Epithelial cell of esophagus (primary cell): ENCODE measurements at regions not wholly inside any gene's neighbourhood (a gene's known extent, or its start where the extent isn't known, plus 50 kb on each side); places are given as distances from the start of the nearest gene placed in this dataset.

Source experiments
- DNase-seq: peaks from one replicate; pipeline ENCODE4 v3.0.0; 2010; ENCODE audit warnings: low read depth
- H3K4me3 ChIP-seq: 2 replicates; pipeline ENCODE4 v1.5.1; 2011; ENCODE audit warnings: mild to moderate bottlenecking, low read length, control low read depth
- TF ChIP-seq, protein P1 (sequence below): IDR thresholded peaks from 2 replicates; pipeline ENCODE4 v1.5.1; 2011; ENCODE audit warnings: low read depth, mild to moderate bottlenecking, low read length, control low read depth, inconsistent platforms; ENCODE audit not compliant: insufficient read depth; ENCODE audit errors: missing control alignments

DNA sequence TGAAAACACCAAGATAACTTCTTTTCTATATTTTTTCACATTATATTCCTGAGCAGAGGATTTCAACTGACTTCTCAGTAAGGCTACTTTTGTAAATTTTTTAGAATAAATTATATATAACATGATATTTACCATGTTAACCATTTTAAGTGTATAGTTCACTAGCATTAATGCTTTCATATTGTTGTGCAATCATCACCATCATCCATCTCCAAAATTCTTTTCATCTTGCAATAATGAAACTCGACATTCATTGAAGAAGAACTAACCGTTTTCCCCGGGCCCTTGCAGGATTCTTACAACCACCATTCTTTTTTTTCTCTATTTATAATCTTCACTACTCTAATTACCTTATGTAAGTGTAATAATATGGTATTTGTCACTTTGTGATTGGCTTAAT is 1036.1 kb downstream of the LRFN5 start:
- no peak for DNase-seq
- H3K4me3 ChIP-seq = no peak overlapping the region
- TF ChIP-seq, protein P1, sequence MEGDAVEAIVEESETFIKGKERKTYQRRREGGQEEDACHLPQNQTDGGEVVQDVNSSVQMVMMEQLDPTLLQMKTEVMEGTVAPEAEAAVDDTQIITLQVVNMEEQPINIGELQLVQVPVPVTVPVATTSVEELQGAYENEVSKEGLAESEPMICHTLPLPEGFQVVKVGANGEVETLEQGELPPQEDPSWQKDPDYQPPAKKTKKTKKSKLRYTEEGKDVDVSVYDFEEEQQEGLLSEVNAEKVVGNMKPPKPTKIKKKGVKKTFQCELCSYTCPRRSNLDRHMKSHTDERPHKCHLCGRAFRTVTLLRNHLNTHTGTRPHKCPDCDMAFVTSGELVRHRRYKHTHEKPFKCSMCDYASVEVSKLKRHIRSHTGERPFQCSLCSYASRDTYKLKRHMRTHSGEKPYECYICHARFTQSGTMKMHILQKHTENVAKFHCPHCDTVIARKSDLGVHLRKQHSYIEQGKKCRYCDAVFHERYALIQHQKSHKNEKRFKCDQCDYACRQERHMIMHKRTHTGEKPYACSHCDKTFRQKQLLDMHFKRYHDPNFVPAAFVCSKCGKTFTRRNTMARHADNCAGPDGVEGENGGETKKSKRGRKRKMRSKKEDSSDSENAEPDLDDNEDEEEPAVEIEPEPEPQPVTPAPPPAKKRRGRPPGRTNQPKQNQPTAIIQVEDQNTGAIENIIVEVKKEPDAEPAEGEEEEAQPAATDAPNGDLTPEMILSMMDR = no peak

DNA sequence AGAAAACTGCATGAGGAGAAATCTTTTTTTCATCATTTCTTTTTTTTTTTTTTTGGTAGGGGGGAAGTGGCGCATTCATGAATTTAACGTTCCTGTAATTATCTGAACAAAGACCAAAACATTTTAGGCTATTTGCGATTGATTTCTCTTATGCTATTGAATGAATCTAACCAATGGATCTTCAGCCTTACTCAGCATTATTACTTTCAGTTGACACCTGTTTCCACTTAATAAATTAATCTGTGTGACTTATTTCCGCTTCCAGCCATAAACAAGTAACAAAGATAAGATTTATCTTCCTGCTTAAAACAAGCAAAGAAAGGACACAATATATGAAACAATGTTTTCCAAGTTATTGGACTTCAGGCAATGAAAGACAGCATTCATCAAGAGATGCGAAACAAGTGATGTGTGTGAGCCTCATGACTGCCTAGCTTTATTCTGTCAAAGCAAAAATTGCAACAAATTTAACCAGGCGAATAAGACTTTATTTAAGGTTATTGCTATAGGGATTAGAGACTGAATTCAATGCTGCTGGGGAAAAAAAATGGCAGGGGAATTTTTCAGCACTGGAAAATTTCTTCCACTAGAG is 1026.9 kb downstream of the LRFN5 start:
- no peak overlapping the region for H3K4me3 ChIP-seq
- DNase-seq = no peak
- TF ChIP-seq, protein P1 = no peak

DNA sequence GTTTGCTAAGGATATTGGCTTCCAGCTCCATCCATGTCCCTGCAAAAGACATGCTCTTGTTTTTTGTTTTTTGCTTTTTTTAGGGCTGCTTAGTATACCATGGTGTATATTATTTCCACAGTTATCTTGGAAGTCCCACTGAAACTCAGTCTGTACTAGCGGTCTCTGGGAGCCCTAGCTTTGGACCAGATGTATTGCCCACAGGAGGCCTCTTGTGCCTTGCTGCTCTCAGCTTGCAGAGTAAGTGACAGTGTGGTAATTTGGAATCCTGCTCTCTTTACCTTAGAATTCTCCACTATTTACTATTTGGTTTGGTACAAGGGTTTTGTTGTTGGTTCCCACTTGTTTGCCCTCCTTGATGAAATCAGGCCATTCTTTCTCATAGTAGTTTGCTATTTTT is 1022.9 kb downstream of the LRFN5 start:
- no peak overlapping the region for H3K4me3 ChIP-seq
- TF ChIP-seq, protein P1 = no peak
- DNase-seq = no peak

- H3K4me3 ChIP-seq = no peak overlapping the region
- TF ChIP-seq, protein P1 = no peak
- no peak for DNase-seq
Observed at GRCh38 chr14:42628602-42629001, 1021.9 kb downstream of the LRFN5 start.

DNA sequence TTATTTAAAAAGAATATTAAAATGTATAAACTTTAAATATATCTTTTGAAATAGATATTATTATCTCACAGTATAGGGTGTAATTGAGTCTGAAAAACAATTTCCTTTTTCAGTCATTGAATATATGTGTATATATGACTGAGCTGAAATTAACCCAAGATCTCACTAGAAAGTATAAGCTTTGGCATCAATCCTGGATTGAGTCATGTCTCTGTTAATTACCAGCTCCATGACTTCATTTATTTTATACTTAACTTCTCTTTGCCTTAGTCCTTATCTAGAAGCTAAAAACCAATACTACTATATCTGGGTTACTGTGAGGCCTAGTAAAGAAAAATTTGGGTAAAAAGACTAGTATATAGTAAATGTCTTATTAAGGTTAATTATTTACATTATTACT is 1020.3 kb downstream of the LRFN5 start:
- H3K4me3 ChIP-seq = no peak overlapping the region
- TF ChIP-seq, protein P1 = no peak
- no peak for DNase-seq

- DNase-seq = no peak
- TF ChIP-seq, protein P1 = no peak
- no peak overlapping the region for H3K4me3 ChIP-seq
Observed at GRCh38 chr14:42624980-42625761, 1018.5 kb downstream of the LRFN5 start.

DNA sequence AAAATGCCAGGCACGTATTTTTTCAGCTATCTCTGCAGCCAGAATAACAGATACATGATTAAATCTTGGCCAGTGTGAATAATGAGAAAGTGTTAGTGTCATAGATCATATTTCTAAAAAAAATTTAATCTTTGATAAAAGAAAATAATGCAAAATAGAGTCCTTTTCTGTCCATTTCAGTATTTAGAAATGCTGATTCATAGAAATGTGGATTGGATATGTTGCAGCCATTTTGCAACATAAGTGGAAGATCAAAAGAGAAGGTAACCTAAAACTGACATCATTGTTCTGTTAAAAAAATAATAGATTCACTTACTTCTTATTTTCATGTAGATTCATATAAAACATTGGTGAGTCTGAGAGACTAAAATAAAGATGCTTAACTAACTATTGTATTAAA is 1010.3 kb downstream of the LRFN5 start:
- TF ChIP-seq, protein P1 = no peak
- no peak overlapping the region for H3K4me3 ChIP-seq
- DNase-seq = no peak
